Activated CD8-positive, alpha-beta memory T cell treated with anti-CD3 and anti-CD28 coated beads for 4 hours (primary cell): ENCODE measurements at regions not wholly inside any gene's neighbourhood (a gene's known extent, or its start where the extent isn't known, plus 50 kb on each side); places are given as distances from the start of the nearest gene placed in this dataset.

Source experiments
- DNase-seq, 2 donors: peaks; one replicate each; pipeline ENCODE4 v3.0.0-alpha.2; 2020; ENCODE audit warnings: low read depth in 2 of 2

GRCh38 chr3:178048768-178049167, 487.5 kb upstream of the KCNMB2 start:
- DNase-seq, result no peak

GRCh38 chr3:178054471-178054870, 481.8 kb upstream of the KCNMB2 start:
- no peak for DNase-seq

- no peak for DNase-seq
Measured at GRCh38 chr3:178055939-178056338, 480.3 kb upstream of the KCNMB2 start.

GRCh38 chr3:178056868-178057267, 479.4 kb upstream of the KCNMB2 start:
- no peak for DNase-seq

- no peak for DNase-seq
Measured at GRCh38 chr3:178058629-178059028, 477.6 kb upstream of the KCNMB2 start.

GRCh38 chr3:178059119-178059518, 477.1 kb upstream of the KCNMB2 start:
- DNase-seq, result no peak

- DNase-seq, result no peak
Measured at GRCh38 chr3:178059836-178060235, 476.4 kb upstream of the KCNMB2 start.

- DNase-seq, result no peak
Measured at GRCh38 chr3:178060407-178060806, 475.8 kb upstream of the KCNMB2 start.

- DNase-seq, result no peak
Measured at GRCh38 chr3:178062126-178062525, 474.1 kb upstream of the KCNMB2 start.

GRCh38 chr3:178063461-178063860, 472.8 kb upstream of the KCNMB2 start:
- no peak for DNase-seq

GRCh38 chr3:178067721-178068120, 468.5 kb upstream of the KCNMB2 start:
- no peak for DNase-seq

GRCh38 chr3:178072391-178073305, 463.6 kb upstream of the KCNMB2 start:
- no peak for DNase-seq

GRCh38 chr3:178073366-178073765, 462.9 kb upstream of the KCNMB2 start:
- no peak for DNase-seq

- DNase-seq, result no peak
Measured at GRCh38 chr3:178075344-178075743, 460.9 kb upstream of the KCNMB2 start.

- no peak for DNase-seq
Measured at GRCh38 chr3:178078953-178079352, 457.3 kb upstream of the KCNMB2 start.

- DNase-seq, result no peak
Measured at GRCh38 chr3:178079966-178080365, 456.3 kb upstream of the KCNMB2 start.

- no peak for DNase-seq
Measured at GRCh38 chr3:178082326-178082906, 453.8 kb upstream of the KCNMB2 start.

GRCh38 chr3:178083906-178084866, 452.1 kb upstream of the KCNMB2 start:
- DNase-seq, result no peak

- no peak for DNase-seq
Measured at GRCh38 chr3:178084938-178085816, 451.1 kb upstream of the KCNMB2 start.

- no peak for DNase-seq
Measured at GRCh38 chr3:178085817-178086123, 450.5 kb upstream of the KCNMB2 start.

GRCh38 chr3:178086144-178086825, 450.0 kb upstream of the KCNMB2 start:
- no peak for DNase-seq
